ENCODE measurements at regions not wholly inside any gene's neighbourhood (a gene's known extent, or its start where the extent isn't known, plus 50 kb on each side); places are given as distances from the start of the nearest gene placed in this dataset.
A peak's percentile ranks its signal among the peaks of the same experiment; 100 is the strongest.
"Not testable (repeated sequence)": the region's sequence is repeated elsewhere in the genome, so short reads cannot be mapped to it uniquely, and the experiment has no call there.

DNA sequence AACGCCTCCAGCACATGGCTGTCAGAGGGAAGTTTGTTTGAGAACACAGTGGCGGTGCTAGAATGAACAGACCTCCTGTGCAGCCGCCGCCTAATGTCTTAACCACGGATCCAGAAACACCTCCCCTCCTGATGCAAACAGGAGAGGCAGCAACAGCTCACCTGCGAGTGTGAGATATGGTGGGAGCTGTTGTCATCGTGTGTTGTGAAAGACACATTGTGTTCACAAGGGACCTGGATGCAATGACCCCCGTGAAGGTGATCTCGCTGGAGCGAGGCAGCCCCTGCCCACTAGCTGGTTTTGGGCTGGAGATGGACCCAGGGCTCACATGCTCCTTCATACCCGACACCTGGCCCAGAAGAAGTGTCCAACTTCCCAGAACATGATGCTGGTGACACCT lies 315.3 kb upstream of the C1orf174 start:
- no peak for DNase-seq (ENCODE audit: low read depth)

DNA sequence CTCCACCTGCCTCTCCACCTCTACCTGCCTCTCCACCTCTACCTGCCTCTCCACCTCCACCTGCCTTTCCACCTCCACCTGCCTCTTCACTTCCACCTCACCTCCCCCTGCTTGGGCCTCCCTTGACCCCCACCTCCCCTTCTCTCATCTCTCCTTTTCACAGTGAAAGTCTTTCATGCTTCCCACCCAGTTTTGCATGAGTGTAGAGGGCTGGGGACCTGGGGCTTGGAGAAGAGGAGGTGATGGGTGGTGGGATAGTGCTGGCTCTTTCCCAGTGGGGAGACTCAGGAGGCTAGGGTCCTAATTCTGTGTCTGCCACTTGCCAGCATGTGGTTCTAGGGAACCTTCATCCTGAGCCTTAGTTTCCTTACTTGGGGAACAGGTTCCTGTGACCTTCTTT lies 316.2 kb upstream of the C1orf174 start:
- no peak for DNase-seq (ENCODE audit: low read depth)

DNA sequence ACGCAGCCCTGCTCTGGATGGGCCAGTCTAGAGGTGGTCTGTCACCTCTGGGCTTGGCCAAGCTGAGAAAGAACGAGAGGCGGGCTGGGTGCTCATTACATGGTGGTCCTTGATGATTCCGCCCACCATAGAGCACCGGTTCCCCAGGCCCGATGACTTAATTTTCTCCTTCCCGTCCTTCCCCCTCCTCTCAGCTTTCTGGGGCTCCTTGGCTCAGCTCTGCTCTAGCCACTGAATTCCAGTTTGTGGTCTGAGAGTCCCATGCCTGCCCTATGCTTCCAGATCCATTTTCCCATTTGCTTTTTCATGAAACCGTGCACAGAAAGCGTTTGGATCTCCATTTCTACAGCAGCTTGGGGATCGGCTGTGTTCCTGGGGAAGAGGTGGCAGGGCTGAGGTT lies 318.5 kb upstream of the C1orf174 start:
- DNase-seq (ENCODE audit: low read depth), result no peak

DNA sequence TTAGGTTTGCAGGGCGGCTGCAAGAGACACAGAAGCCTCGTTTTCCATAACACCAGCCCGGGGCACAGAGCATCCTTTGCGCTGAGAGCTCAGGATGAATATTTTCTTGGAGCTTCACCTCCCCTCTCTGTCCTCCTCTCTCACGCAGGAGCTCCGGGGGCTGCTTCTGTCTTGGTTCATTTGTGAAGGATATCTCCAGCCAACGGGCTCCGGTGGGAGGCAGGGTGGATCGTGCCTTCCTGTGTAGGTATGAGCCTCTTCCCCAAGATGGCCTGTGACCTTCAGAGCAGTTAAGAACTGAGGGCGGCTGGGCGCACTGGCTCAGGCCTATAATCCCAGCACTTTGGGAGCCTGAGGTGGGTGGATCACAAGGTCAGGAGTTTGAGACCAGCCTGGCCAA lies 319.0 kb upstream of the C1orf174 start:
- no peak for DNase-seq (ENCODE audit: low read depth)

DNA sequence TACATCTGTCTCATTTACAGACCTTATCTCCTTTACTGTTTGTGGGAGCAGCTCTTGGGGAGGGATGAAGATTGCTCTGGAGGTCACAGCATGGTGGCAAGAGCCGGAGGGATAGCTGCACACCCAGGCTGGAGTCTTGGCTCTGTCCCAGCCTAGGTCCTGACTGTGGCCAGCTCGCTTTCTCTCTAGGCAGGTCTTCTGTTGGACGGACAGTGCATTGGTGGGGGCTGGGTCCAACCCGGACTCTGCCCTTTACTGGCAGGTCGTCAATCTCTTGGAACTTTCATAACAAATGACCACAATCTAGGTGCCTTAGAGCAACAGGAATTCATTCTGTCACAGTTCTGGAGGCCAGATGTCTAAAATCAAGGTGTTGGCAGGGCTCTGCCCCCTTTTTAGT lies 319.8 kb upstream of the C1orf174 start:
- DNase-seq (ENCODE audit: low read depth), result no peak

DNA sequence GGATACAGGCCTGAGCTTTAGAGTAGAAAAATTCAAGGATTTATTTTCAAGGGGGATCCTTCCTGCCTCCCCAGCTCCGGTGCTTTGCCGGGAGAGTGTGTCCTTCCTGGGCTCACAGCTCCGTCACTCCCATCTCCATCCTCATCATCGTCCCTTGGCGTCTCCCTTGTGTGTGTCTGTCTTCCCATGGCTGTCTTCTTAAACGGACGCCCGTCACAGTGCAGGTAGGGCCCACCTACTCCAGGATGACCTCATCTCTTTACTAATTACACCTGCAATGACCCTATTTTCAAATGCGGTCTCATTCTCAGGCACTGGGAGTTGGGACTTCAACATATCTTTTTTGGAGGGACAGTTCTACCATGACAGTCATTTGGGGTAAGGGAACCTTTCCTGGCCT lies 320.3 kb upstream of the C1orf174 start:
- no peak for DNase-seq (ENCODE audit: low read depth)

DNA sequence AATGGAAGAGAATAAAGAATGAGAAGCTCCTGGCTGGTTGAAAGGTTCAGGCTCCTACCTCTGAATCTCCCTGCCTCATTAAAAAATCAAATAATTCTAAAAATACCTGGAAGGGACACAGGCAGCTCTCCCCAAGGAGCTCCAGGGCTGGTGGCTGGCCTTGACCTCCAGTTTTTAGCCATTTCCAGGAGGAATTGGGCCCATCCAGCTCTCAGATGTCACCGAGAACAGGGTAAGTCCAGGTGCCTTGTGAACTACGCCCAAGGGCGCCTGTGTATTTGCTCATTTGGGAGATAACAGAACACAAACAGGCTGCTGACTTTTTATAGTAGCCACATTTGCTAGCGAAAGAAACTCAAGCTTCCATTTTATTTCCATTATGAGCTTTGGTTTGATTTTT lies 321.0 kb upstream of the C1orf174 start:
- no peak for DNase-seq (ENCODE audit: low read depth)

DNA sequence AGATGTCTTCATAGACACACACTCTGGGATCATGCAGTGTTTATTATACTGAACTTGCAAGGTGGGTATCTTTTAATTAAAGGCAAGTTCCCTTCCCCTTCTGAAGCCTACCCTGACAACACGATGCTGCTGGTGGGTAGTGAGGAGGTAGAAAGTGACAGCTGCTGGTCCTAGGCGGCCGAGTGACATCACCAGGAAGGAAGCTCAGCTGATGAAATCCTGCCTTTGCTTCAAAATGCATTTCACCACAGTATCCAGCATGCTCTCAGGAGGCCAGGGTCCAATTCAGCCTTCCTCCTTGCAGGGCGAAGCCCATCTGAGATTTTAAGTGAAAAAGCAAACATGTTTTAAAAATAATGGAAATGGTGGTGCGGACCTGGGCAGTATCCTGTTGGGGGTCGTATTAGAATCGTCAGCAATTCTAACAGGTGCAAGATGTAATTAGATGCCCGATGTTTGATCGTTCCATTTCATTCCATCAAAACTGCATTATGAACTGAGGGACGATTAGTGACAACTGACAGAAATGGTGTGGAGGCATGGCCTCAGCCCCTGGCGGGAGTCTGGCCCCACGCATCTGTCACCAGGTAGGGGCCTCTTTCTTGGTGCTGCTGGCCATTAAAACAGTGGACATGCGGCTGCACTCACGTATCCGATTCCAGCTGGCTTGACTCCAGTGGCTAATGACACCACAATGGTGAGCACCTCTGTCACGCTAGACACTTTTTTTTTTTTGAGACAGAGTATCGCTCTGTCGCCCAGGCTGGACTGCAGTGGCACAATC lies 324.8 kb upstream of the C1orf174 start:
- DNase-seq (ENCODE audit: low read depth), result no peak

DNA sequence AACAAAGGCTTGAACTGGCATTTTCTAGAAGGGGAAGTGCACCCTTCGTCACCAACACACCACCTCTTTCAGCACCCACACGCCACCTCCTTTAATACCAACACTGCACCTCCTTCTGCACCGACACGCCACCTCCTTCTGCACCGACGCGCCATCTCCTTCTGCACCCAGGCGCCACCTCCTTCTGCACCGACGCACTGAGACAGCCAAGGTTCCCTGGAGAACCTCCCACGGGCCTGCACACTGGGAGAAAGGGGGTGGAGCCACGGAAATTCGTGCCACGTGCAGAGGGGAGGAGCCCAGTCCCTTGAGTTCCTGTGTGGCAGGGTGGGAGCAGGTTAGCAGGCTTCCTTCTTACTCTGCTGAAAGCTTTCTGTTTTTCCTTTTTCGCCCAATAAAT lies 327.9 kb upstream of the C1orf174 start:
- peak; percentile 15 for DNase-seq (ENCODE audit: low read depth)

DNA sequence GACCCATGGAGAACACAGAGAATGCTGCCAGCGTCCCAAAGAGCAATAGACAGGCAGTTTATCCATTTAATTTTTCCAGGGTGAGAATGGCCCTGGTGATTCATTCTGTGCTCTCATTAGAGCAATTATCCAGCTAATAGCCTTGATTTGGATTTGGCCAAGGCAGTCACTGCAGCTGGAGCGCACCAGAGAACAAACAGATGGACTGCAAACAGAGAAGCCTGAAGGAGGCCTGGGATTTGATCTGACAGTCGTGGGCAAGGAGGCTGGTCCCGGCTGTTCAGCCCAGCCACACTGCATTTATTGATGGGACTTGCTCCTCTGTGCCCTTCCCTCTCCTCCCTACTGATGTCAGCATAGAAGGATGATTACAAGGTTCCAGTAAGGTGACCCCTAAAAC lies 353.9 kb upstream of the C1orf174 start:
- DNase-seq (ENCODE audit: low read depth), result no peak

DNA sequence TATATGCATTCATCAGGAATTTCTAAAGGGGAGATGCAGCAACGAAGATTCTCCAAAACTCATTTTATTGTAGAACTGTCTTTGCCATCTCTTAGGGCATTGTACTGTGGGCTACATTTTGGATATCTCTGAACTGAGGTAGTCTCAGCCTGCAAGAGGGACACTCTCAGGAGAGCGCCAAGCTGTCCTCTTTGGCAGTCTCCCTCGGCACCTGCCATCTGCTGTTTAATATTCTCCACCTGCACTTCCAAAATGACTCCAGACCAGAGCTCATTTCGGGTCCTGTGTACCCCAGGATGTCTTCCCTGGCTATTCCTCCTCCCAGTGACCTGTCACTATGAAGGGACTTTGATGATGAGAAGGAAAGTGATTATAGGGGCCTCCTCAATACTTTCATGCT lies 356.3 kb upstream of the C1orf174 start:
- no peak for DNase-seq (ENCODE audit: low read depth)

DNA sequence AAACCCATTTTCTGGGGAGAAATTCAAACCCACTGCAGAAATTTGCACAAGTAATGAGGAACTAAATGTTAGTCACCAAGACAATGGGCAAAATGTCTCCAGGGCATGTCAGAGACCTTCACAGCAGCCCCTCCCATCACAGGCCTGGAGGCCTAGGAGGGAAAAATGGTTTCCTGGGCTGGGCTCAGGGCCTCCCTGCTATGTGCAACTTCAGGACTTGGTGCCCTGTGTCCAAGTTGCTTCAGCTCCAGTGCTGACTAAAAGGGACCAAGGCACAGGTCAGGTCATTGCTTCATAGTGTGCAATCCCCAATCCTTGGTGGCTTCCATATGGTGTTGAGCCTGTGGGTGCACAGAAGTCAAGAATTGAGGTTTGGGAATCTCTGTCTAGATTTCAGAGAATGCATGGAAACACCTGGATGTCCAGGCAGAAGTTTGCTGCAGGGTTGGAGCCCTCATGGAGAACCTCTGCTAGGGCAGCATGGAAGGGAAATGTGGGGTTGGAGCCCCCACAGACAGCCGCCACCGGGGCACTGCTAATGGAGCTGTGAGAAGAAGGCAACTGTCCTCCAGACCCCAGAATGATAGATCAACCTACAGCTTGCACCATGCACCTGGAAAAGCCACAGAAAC lies 358.2 kb upstream of the C1orf174 start:
- not testable (repeated sequence) for DNase-seq (ENCODE audit: low read depth)

DNA sequence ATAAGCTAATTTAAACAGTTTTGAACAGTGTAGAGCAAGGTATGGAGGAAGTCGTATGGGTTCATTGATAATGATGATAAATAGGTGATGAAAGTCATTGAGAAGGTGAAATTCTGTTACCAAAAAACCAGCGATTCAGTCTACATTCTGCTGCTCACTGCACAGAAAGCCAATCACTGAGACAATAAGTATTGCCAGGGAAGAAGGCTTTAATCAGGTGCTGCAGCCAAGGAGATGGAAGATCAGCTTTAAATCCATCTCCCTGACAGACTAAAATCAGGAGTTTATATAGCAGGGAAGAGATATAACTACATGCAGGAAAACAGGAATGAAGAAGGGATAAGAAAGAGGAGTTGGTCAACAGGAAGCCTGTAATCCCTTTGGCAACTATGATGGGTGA lies 361.3 kb upstream of the C1orf174 start:
- DNase-seq (ENCODE audit: low read depth), result no peak

DNA sequence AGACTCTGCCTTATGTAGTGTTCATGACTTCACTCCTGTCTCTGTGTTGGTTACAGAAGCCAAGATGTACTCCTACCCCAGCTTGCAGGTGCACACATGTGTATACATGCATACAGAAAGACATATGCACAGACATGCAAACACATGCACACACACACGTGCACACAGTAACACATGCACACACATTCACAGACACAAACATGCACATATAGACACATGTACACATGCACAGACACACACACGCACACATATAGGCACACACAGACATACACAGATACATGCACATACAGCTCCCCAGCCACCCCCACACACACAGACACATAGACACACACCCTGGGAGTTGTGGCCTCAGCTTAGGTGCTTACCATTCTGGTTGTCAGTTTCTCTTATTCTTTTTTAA lies 362.6 kb upstream of the C1orf174 start:
- DNase-seq (ENCODE audit: low read depth), result no peak

DNA sequence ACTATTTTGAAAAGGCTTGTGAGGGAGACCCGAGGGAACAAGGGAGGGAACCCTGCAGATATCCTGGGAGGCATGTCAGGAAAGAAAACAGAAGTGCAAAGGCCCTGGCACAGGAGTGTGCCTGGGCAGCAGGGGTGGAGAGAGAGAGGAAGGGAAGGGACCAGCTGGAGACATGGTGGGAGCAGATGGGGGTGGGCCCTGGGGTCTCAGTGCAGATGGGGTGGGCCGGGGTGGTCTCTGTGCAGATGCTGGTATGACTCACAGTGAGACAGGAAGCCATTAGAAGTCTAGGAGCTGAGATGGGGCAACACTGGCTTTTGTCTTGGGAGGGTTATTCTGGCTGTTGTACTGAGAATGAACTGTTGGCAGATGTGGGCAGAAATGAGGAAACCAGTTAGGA lies 363.6 kb upstream of the C1orf174 start:
- DNase-seq (ENCODE audit: low read depth), result no peak

DNA sequence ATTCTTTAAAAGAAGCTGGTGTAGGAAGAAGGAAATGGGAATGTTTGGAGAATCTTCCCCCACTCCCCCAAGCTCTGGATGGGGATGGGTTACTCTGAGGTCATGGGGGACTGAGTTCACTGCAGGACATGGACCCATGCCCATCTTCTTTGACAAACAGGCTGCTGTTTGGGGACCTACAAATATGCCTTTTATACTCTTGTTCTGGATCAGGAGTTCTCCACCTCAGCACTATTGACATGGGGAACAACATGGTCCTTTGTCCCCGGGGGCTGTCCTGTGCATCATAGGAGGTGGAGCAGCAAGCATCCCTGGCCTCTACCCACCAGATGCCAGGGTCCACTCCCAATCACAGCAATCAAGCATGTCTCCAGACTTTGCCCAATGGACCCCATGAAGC lies 365.8 kb upstream of the C1orf174 start:
- DNase-seq (ENCODE audit: low read depth), result no peak

DNA sequence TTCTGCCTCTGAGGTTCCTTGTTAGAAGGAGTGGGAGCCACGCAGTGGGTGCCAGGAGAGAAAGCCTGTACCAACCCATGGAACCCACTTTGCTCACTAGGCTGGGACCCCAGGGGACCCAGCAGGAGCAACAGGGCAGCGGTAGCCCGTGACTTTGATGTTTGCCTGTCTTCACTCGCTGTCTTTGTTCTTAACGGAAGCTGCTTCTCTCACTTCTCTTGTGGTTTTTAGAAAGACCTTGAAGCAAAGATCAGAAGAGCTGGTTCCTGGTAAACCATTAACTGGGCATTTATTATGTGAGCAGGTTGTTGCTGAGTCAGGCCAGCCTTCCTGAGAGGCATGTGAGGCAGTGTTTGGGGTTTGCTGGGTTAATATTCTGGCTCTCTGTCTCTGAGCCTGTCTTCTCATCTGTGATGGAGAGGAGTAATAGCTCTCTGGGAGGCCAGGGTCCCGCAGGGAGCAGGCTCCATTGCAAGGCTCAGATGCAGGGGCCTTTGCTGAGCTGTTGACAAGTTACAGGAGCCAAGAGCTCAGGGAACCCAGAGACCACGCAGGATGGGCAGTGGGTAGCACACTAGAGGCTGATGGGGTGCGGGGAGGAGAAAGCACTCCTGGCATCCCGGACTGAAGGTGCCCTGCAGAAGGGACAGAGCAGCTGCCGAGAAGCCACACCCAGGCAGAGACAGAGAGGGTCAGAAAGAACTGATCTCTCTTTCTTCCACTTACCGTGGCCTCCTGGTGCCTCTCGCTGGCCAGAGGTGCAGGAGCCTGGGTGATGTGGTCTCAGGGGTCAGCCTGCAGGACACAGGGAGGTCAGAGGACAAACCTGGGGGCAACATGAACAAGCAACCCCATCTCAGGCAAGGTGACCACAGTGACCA lies 367.5 kb upstream of the C1orf174 start:
- no peak for DNase-seq (ENCODE audit: low read depth)

DNA sequence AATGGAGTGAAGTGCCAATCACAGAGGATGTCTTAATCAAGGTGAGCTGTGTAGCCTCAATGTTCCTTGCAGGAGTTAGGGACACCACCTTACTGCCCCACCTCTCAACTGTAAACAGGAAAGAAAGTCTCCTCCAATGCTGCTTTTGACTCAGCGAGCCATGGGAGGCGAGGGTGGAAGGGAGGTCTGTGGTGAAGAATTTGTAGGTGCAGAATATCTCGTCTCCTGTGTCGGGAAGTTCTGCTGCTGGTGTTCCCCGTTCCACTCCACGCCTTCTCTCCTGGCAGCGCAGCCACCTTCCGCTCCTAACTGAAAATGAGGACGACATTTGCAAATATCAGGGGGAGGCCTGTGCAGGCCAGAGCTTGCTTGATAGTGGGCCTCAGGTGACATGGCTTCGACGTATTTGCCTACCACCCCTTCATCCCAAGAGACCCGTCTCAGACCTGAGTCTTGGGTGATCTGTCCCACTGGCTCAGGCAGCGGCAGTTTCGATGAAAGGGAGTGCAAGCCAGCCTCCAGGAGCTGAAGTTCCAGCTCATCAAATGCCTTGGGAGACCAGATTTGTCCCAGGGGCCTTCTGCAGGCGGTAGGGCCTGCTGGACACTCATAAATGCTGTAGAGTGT lies 368.3 kb upstream of the C1orf174 start:
- DNase-seq (ENCODE audit: low read depth), result no peak

DNA sequence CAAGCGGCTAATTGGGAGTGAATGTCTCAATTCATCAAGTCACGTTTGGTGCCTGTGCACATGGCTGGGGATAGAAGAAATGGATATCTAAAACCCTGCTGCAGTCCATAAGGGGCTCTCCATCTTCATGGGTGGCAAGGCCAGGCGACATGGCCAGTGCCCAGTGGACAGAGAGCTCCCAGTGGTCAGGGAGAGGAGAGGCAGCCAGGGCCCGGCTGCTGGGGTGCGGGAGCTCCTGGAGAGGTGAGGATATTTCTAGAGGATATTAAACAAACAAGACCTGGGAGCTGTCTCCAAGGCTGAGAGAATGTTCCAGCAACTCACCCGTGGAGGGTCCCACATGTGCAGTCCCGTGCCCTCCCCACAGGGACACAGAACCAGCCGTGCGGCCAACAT lies 368.8 kb upstream of the C1orf174 start:
- no peak for DNase-seq (ENCODE audit: low read depth)

DNA sequence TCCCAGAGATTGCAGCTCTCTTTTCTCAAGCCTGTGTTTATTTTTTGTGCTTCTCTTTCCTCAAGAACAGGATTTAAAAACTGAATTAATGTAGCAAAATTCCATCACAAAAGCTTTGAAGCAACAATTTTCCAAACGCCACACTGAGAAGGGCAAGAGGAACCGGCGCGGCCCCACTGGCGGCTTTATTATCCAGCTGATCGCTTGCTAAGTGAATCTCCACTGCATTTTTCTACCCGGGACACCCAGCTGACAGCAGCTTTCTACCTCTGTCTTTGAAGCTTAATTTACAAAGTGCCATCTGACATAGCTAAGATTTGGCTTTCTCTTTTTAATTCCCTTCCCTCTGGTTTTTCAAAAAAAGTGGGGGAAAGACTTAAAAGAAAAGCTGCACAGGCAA lies 369.3 kb upstream of the C1orf174 start:
- no peak for DNase-seq (ENCODE audit: low read depth)

DNA sequence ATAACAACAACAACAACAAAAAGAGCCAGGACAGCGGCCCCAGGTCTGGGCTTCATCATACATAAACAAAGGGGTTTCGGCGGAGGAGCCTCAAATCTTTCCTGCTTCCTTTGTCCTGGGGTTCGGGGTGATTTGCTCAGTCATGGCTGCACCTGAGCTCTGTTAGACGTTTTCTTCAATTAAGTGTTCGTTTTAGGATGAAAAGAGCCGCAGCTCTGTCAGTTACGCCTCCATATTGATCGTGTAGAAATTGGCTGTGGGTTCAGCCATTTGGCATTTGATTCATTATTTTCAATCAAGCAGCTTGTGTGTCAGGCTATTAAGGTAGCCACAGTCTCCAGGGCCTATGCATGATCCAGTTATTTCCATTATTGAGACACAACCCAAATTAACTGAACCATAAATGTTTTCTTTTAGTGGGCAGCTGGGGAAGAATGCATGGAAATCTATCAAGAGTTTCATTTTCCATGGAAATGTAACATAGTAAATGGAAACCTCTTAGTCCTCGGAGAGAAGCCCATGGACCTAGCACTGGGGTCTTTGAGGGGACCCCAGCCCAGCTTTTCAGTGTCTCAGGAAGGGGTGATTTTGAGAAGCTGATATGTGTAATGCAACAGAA lies 370.0 kb upstream of the C1orf174 start:
- no peak for DNase-seq (ENCODE audit: low read depth)

All from HT1080 (cell line).